OCI-LY3 (cell line): ENCODE measurements at regions not wholly inside any gene's neighbourhood (a gene's known extent, or its start where the extent isn't known, plus 50 kb on each side); places are given as distances from the start of the nearest gene placed in this dataset.
"Not testable (repeated sequence)": the region's sequence is repeated elsewhere in the genome, so short reads cannot be mapped to it uniquely, and the experiment has no call there.

Experiments used
- H2AFZ ChIP-seq: fragments of 200-600, 300-600 bp; shearing (Covaris generic); 2 replicates; pipeline ENCODE4 v1.6.0; 2014; ENCODE audit warnings: antibody characterized with exemption, low read depth, low read length
- H3K27ac ChIP-seq: fragments of 200-600, 300-600 bp; sonication (generic); 2 replicates; pipeline ENCODE4 v1.5.1; 2014; ENCODE audit warnings: mild to moderate bottlenecking, low read length, moderate library complexity, mixed read lengths
- H3K27me3 ChIP-seq: fragments of 200-600, 300-600 bp; sonication (generic); 2 replicates; pipeline ENCODE4 v1.6.1; 2014; ENCODE audit warnings: low read depth, low read length, mixed read lengths
- H3K36me3 ChIP-seq: fragments of 200-600, 300-600 bp; sonication (generic); replicated peaks from 2 replicates; pipeline ENCODE3; 2014; ENCODE audit warnings: low read depth, low read length, mixed read lengths
- H3K4me1 ChIP-seq: fragments of 300-600, 200-600 bp; sonication (generic); 2 replicates; pipeline ENCODE4 v1.6.1; 2014; ENCODE audit warnings: low read length, mixed read lengths
- H3K4me2 ChIP-seq: fragments of 200-600, 300-600 bp; sonication (generic); 2 replicates; pipeline ENCODE4 v1.6.1; 2014; ENCODE audit warnings: low read length, mixed read lengths
- H3K4me3 ChIP-seq: fragments of 300-600, 200-600 bp; sonication (generic); 2 replicates; pipeline ENCODE4 v1.5.1; 2014; ENCODE audit warnings: antibody characterized with exemption, mild to moderate bottlenecking, low read length, moderate library complexity
- H3K79me2 ChIP-seq: fragments of 300-600, 200-600 bp; shearing (Covaris generic); 2 replicates; pipeline ENCODE4 v1.6.1; 2014; ENCODE audit warnings: mild to moderate bottlenecking, low read length, mixed read lengths
- H3K9ac ChIP-seq: fragments of 300-600, 200-600 bp; shearing (Covaris generic); 2 replicates; pipeline ENCODE4 v1.6.0; 2014; ENCODE audit warnings: mild to moderate bottlenecking, low read length, moderate library complexity
- H3K9me3 ChIP-seq: fragments of 200-600, 300-600 bp; shearing (Covaris generic); 2 replicates; pipeline ENCODE4 v1.6.1; 2014; ENCODE audit warnings: low read length, mixed read lengths; ENCODE audit not compliant: insufficient read depth
- H4K20me1 ChIP-seq: fragments of 200-600, 300-600 bp; sonication (generic); 2 replicates; pipeline ENCODE4 v1.6.1; 2016; ENCODE audit warnings: low read length, mixed read lengths; ENCODE audit not compliant: insufficient read depth
- EZH2phosphoT487 ChIP-seq: fragments of 200-600 bp; shearing (Covaris generic); IDR thresholded peaks from 2 replicates; pipeline ENCODE4 v1.6.1; 2018; ENCODE audit warnings: antibody characterized with exemption, mixed run types, low read depth
- TF ChIP-seq, protein P1 (sequence below): fragments of 200-600, 300-600 bp; sonication (generic); IDR thresholded peaks from 2 replicates; pipeline ENCODE4 v1.5.1; 2014; ENCODE audit warnings: antibody characterized with exemption, low read length, low read depth

- Histone ChIP-seq H3K4me3 (no peak overlapping the region), H2AFZ (no peak overlapping the region), H3K9me3 (no peaks in the 10 kb centered on the region), H3K4me2 (no peak overlapping the region), H3K27me3 (no peaks in the 10 kb centered on the region), H3K27ac (no peak overlapping the region), H3K36me3 (no peaks in the 10 kb centered on the region), H4K20me1 (no peaks in the 10 kb centered on the region), H3K9ac (no peak overlapping the region), H3K79me2 (no peaks in the 10 kb centered on the region), H3K4me1 (no peaks in the 10 kb centered on the region)
- no peak for TF ChIP-seq EZH2phosphoT487
- TF ChIP-seq, protein P1, sequence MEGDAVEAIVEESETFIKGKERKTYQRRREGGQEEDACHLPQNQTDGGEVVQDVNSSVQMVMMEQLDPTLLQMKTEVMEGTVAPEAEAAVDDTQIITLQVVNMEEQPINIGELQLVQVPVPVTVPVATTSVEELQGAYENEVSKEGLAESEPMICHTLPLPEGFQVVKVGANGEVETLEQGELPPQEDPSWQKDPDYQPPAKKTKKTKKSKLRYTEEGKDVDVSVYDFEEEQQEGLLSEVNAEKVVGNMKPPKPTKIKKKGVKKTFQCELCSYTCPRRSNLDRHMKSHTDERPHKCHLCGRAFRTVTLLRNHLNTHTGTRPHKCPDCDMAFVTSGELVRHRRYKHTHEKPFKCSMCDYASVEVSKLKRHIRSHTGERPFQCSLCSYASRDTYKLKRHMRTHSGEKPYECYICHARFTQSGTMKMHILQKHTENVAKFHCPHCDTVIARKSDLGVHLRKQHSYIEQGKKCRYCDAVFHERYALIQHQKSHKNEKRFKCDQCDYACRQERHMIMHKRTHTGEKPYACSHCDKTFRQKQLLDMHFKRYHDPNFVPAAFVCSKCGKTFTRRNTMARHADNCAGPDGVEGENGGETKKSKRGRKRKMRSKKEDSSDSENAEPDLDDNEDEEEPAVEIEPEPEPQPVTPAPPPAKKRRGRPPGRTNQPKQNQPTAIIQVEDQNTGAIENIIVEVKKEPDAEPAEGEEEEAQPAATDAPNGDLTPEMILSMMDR: no peak
Measured at GRCh38 chr14:104230946-104231345, 92.6 kb downstream of the KIF26A start.

GRCh38 chr14:104232070-104232484, 93.7 kb downstream of the KIF26A start:
- Histone ChIP-seq H3K9ac (no peak overlapping the region), H3K4me3 (no peak overlapping the region), H3K9me3 (no peaks in the 10 kb centered on the region), H3K27ac (no peak overlapping the region), H2AFZ (no peak overlapping the region), H4K20me1 (no peaks in the 10 kb centered on the region), H3K4me2 (no peak overlapping the region), H3K4me1 (no peaks in the 10 kb centered on the region), H3K79me2 (no peaks in the 10 kb centered on the region), H3K27me3 (no peaks in the 10 kb centered on the region), H3K36me3 (no peaks in the 10 kb centered on the region)
- TF ChIP-seq EZH2phosphoT487: no peak
- TF ChIP-seq, protein P1: no peak

- not testable (repeated sequence) for H3K4me3 ChIP-seq, H3K36me3 ChIP-seq, H3K27ac ChIP-seq, H3K9ac ChIP-seq, H3K27me3 ChIP-seq, H3K79me2 ChIP-seq, H2AFZ ChIP-seq, H3K4me1 ChIP-seq, H3K4me2 ChIP-seq, H4K20me1 ChIP-seq, H3K9me3 ChIP-seq
Measured at GRCh38 chr14:104234007-104234786, 95.8 kb downstream of the KIF26A start.

GRCh38 chr14:104235686-104236085, 97.3 kb downstream of the KIF26A start:
- Histone ChIP-seq H3K9ac (no peak overlapping the region), H3K36me3 (no peaks in the 10 kb centered on the region), H3K79me2 (no peaks in the 10 kb centered on the region), H3K9me3 (no peaks in the 10 kb centered on the region), H3K27me3 (no peaks in the 10 kb centered on the region; the same call in 1 of the 2 replicates), H3K4me2 (no peak overlapping the region), H3K27ac (no peak overlapping the region), H2AFZ (no peak overlapping the region), H3K4me3 (no peak overlapping the region), H3K4me1 (no peaks in the 10 kb centered on the region), H4K20me1 (no peaks in the 10 kb centered on the region)
- TF ChIP-seq, protein P1: no peak
- TF ChIP-seq EZH2phosphoT487: no peak
